Transverse colon (tissue), 4 donors: ENCODE measurements at regions not wholly inside any gene's neighbourhood (a gene's known extent, or its start where the extent isn't known, plus 50 kb on each side); places are given as distances from the start of the nearest gene placed in this dataset.
A peak's percentile ranks its signal among the peaks of the same experiment; 100 is the strongest.

Experiments used
- DNase-seq: peaks from one replicate; pipeline ENCODE4 v3.0.0-alpha.2; 2019
- H3K27ac ChIP-seq, 4 donors: fragments of 200-600 bp; sonication (generic); 2 replicates each; pipeline ENCODE4 v1.5.1; 2016 to 2018; ENCODE audit warnings: inconsistent platforms in 4 of 4
- H3K27me3 ChIP-seq: fragments of 200-600 bp; sonication (generic); 2 replicates; pipeline ENCODE4 v1.5.1; 2017; ENCODE audit warnings: inconsistent platforms
- H3K36me3 ChIP-seq, 4 donors: fragments of 200-600 bp; sonication (generic); 2 replicates each; pipeline ENCODE4 v1.5.1; 2017 to 2019; ENCODE audit warnings: inconsistent platforms in 4 of 4
- H3K4me1 ChIP-seq, 4 donors: fragments of 200-600 bp; sonication (generic); 2 replicates each; pipeline ENCODE4 v1.5.1; 2017 to 2020; ENCODE audit warnings: inconsistent platforms in 4 of 4
- H3K4me3 ChIP-seq, 4 donors: fragments of 200-600 bp; sonication (generic); 1 replicate in 1 of 4; 2 replicates in 3 of 4; pipeline versions ENCODE4 v1.5.1 to v1.6.1; 2017 to 2019; ENCODE audit warnings: inconsistent platforms in 4 of 4
- H3K9me3 ChIP-seq, 2 donors: fragments of 200-600 bp; sonication (generic); 2 replicates each; pipeline ENCODE4 v1.5.1; 2017 to 2019; ENCODE audit warnings: inconsistent platforms in 2 of 2
- CTCF ChIP-seq, 5 experiments: fragments of 200-600 bp in 3 of 5; fragments of 450-650 bp in 2 of 5; sonication (generic) in 3 of 5; IDR thresholded peaks; 1 replicate in 2 of 5; 2 replicates in 3 of 5; pipeline ENCODE4 v1.5.1; 2016 to 2017; ENCODE audit warnings: antibody characterized with exemption in 5 of 5, inconsistent platforms in 3 of 5, mild to moderate bottlenecking in 2 of 5, moderate library complexity in 1 of 5
- EP300 ChIP-seq: sonication (generic); formaldehyde crosslinking; IDR thresholded peaks from one replicate; pipeline ENCODE4 v1.6.1; 2017; ENCODE audit warnings: antibody characterized with exemption, low read depth
- POLR2A ChIP-seq: fragments of 450-650 bp; IDR thresholded peaks from one replicate; pipeline ENCODE4 v1.6.1; 2016; ENCODE audit warnings: antibody characterized with exemption, mild to moderate bottlenecking, moderate library complexity
- POLR2AphosphoS5 ChIP-seq, 3 donors: sonication (generic); formaldehyde crosslinking; IDR thresholded peaks; one replicate each; pipeline ENCODE4 v1.6.1; 2016; ENCODE audit warnings: antibody characterized with exemption in 3 of 3
- WGBS, 2 donors: methylation state at CpG; one replicate each; pipeline ENCODE4 v1.1.5; 2018; ENCODE audit warnings: low coverage in 1 of 2; 5-methylcytosine and 5-hydroxymethylcytosine counted together
- in situ Hi-C, 4 donors: fragments of 200-750 bp; cut with MboI; loops; one replicate each; pipeline versions ENCODE4 v1.15.0 to v1.15.1; 2017; ENCODE audit warnings: low sequenced_read_pairs in 3 of 4, low pct_ligation_motif_present in 1 of 4, low pct_unique_long_range_greater_than_20kb in 1 of 4
- intact Hi-C: fragments of 100-400 bp; cut with DNase I; formaldehyde crosslinking; loops from one replicate; pipeline ENCODE4 v1.15.1; 2023; ENCODE audit warnings: low total_unique reads

DNA sequence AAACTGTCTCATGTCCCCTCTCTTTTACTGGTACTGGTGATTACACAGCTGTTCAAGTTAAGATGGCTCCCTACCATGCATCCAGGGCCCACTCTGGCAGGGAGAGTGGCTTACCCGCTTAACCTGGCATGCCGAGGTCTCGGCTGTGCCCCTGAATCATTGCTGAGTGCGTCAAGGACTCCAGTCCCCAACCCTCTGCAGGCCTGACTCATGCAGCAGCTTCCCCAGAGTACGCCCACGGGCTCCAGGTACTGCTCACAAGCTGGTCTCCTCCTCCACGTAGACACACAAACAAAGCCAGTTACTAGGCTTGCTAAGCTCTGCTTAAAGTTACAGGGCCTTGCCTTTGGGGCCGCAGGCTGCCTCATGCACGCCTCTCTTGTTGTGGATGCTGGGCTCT, 447.4 kb downstream of the COG6 start:
- in situ Hi-C loops, result no loop called here
- peak overlapping the region in 1 of 4 donors; percentile 7 for H3K27ac ChIP-seq
- intact Hi-C loops, result no loop called here
- H3K4me3 ChIP-seq, result no peak overlapping the region
- H3K4me1 ChIP-seq, result no peaks in the 10 kb centered on the region
- H3K36me3 ChIP-seq, result no peaks in the 10 kb centered on the region
- no peaks in the 10 kb centered on the region for H3K9me3 ChIP-seq
- no peaks in the 10 kb centered on the region for H3K27me3 ChIP-seq
- no peak for DNase-seq
- 86% methylated on average over 9 of the region's 9 CpGs; no CpG with 5 or more reads in 1 of the 2 donors for WGBS, 2 donors
- TF ChIP-seq POLR2AphosphoS5 (IDR thresholded peaks at IDR 0.05), result no peak
- TF ChIP-seq EP300, result no peak
- no peak for TF ChIP-seq POLR2A
- no peak for TF ChIP-seq CTCF (IDR thresholded peaks at IDR 0.05)

DNA sequence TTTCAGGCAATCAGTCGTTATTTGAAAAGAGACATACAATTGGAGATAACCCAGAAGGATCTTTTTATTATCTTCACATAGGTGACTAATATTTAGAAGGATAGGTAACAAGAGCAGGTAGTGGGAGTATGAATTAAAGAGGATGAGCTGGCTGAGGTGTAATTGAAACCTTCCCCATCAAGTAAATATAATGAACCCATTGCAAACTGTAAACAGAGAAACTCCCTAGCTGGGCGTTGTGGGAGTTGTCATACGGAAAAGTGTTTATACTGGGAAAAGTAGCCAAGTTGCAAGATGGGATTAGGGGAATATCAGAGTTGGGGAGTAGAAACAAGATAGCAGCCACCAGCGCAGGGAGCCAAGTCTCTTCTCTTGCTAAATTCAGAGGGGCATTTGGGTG, 448.4 kb downstream of the COG6 start:
- Histone ChIP-seq H3K4me3 (no peak overlapping the region), H3K27me3 (no peaks in the 10 kb centered on the region), H3K36me3 (no peaks in the 10 kb centered on the region), H3K9me3 (no peaks in the 10 kb centered on the region), H3K27ac (no peak overlapping the region), H3K4me1 (no peaks in the 10 kb centered on the region)
- no peak for DNase-seq
- intact Hi-C loops (no loop called here), in situ Hi-C loops (no loop called here)
- WGBS, 2 donors, result 39 to 64% methylated on average over 3 to 4 of the region's 4 CpGs
- TF ChIP-seq POLR2A, result no peak
- no peak for TF ChIP-seq CTCF (IDR thresholded peaks at IDR 0.05)
- TF ChIP-seq POLR2AphosphoS5 (IDR thresholded peaks at IDR 0.05), result no peak
- no peak for TF ChIP-seq EP300

DNA sequence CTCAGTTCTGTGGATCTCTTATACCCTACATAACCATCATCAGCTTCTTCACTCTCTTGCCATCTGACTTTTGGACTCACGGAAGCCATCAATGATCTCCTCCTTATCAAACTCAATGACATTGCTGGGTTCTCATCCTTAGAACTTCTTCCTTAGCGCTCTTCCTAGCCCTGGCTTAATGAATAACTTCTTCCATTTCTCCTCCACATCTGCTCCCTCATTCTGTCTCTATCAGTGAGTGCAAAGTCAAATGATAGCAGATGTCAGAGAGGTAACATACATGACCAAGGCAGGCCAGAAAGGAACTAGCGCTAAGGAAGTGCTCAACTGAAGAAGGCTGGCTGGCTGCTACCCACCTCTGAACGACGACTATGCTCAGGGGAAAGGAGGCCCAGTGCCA, 449.8 kb downstream of the COG6 start:
- Histone ChIP-seq H3K27me3 (no peaks in the 10 kb centered on the region), H3K9me3 (no peaks in the 10 kb centered on the region), H3K36me3 (no peaks in the 10 kb centered on the region), H3K4me3 (no peak overlapping the region), H3K27ac (no peak overlapping the region), H3K4me1 (no peaks in the 10 kb centered on the region)
- intact Hi-C loops (no loop called here), in situ Hi-C loops (no loop called here)
- DNase-seq, result no peak
- WGBS, 2 donors, result 89 to 98% methylated on average over 5 of the region's 5 CpGs
- TF ChIP-seq POLR2AphosphoS5 (IDR thresholded peaks at IDR 0.05) (no peak), POLR2A (no peak), EP300 (no peak), CTCF (IDR thresholded peaks at IDR 0.05) (no peak)

DNA sequence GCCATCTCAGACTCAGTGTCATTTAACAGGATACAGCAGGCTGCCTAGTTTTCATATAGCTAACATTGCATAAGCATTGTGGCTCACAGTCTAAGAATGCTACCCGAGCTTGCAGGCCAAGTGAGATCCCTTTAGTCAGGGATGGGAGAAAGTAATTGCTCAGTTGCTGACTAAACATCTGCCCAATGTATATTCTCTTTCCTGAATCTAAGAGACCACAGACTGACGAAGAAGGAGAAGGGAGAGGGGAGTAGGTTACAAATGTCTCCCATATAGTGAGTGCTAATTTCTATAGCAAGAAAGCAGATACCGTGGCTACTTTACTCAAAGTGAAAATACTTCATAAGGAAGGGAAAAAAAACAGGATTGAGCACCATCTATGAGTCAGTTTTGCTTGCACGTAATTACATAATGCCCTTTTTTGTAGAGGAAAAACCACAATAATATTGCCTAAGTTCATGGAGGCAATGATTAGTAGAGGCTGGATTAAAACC, 453.9 kb downstream of the COG6 start:
- TF ChIP-seq POLR2AphosphoS5 (IDR thresholded peaks at IDR 0.05) (no peak), CTCF (IDR thresholded peaks at IDR 0.05) (no peak), EP300 (no peak), POLR2A (no peak)
- no peaks in the 10 kb centered on the region for H3K4me1 ChIP-seq
- in situ Hi-C loops (no loop called here), intact Hi-C loops (no loop called here)
- no peaks in the 10 kb centered on the region for H3K27me3 ChIP-seq
- no peaks in the 10 kb centered on the region for H3K9me3 ChIP-seq
- no peak overlapping the region for H3K4me3 ChIP-seq
- H3K36me3 ChIP-seq, result no peaks in the 10 kb centered on the region
- WGBS, 2 donors, result 57 to 67% methylated on average over 4 of the region's 4 CpGs
- no peak for DNase-seq
- H3K27ac ChIP-seq, result no peak overlapping the region
